Kasumi-1 (cell line): ENCODE measurements at regions not wholly inside any gene's neighbourhood (a gene's known extent, or its start where the extent isn't known, plus 50 kb on each side); places are given as distances from the start of the nearest gene placed in this dataset.

Experiments
- DNase-seq, 2 experiments: peaks; one replicate each; lab custom pipeline; 2025; lab: John Stamatoyannopoulos, UW

DNA sequence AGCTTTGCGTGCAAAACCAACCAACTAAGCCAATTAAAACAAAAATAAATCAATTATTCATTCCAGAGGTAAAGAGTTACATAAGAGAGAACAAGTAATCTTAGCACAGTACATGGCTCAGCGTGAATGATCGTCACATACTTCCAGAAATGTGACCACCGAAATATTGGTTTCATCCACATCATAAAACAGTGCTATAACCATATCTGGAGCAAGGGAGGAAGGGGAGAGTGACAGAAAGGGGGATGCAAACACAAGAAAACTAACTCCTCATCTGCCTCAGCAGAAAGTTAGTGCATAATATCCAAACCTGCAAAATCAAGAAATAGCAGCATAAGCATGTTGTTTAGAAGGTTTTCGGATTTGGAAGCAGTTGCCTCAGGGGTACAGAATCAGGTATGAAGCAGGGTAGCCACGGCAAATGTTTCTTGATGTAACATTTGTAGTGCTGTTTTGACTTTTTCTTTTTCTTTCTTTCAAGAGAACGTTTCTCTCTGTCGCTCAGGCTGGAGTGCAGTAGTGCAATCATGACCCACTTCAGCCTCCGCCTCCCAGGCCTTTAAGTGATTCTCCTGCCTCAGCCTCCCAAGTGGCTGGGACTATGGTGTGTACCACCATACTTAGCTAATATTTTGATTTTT lies 93.9 kb upstream of the EGLN3 start:
- DNase-seq, result no peak

DNA sequence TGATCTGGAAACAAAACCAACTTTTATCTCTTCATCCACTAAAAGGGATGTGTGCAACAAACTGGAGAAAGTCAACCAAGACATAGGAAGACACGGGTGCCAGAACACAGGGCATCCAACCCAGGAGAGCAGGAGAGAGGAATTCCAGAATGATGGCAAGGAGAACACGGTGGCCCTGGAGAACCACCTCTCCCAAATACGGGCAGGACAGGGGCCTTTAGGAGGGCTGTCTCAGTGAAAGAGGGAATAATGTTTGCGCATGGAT lies 93.4 kb upstream of the EGLN3 start:
- no peak for DNase-seq

DNA sequence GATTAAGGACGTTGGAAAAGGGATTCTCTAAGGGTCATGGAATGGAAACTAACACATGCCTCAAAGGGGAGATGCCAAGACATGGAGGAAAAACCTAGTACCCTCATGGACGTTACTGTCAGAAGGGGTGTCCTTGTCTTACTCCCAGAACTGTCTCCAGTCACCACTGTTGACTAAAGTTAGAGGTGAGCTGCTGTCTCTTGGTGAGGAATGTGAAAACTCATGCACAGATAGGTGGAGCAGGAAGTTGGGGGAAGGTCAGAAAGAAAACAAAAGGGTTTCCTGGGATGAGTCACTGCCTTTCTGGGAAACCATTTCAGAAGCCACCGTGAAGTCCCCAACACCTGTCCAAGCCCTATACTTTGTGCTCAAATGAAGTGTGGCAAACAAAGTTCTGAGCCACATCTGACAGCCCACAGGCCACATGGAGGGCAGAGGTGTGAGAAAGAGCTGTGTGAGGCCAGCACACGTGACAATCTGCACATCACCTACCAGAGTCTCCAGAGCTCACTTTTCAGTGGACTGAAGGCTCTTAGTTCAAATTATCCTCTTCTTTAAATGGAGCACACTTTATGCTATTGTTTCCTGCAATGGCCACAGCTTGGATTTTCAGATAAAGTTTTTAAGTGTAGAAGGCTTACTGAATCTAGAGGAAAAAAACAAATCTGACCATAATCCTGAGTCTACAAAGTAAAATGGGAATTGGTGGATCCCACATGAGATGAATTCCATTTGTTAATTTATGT lies 92.9 kb upstream of the EGLN3 start:
- no peak for DNase-seq

DNA sequence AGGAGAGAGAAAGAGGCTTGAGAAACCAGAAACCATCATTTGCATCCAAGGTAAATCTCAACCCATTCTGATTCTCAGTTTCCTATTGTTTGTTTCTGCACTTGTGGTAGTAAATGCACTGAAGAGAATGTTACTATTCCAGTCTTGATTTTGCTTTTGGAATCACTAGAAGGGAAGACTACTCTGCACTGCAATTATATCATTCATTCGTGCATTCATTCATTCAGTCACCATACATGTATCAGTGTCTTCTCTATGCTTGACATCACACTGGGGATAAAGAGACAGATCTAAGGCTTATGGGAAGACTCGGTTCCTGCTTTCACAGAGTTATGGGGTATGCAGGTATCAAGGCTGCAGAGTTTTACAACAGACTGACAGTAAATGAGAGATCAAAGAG lies 90.3 kb upstream of the EGLN3 start:
- no peak for DNase-seq

DNA sequence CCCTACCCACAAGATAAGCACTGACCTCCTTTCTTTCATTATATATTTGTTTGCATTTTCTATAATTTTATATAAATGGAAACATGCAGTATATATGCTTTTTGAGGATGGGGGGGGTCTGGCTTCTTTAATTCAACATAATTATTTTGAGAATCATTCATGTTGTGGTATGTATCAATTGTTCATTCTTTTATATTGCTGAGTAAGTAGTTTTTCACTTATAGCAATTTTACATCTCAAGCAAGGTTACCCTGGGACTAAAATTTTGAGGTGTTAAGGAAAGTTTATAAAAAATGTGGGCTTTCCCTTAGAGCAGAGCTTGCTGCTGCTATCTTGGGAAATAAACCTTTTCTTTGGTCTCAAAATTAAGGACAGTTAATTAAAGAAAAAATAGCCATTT lies 89.9 kb upstream of the EGLN3 start:
- no peak for DNase-seq

DNA sequence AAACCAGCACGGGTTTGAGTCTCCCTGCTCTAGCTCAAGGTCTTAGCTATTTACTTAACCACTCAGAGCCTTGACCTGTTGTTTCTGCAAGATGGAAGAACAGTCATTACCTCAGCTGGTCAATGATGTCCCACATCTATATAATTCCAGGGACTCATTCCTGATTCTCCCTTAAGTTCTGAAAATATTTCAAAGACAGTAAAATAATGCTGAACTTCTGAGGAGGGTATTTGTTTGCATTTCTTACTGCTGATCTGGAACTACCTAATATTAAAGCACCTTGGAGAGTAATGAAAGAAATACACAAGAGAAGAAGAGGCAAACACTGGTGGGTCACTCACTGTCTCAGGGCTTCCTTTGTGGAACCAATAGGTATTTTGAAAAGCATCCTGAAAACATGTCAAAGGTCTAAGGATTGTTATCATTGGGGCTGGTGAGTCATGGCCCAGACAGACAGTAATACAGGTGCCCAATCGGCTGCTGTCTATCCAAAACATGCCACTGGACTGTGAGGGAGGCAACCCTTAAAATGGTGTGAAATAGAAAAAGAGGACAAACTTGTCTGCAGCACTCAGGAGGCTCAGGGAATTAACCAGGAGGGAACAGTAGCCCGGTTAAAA lies 88.7 kb upstream of the EGLN3 start:
- no peak for DNase-seq

DNA sequence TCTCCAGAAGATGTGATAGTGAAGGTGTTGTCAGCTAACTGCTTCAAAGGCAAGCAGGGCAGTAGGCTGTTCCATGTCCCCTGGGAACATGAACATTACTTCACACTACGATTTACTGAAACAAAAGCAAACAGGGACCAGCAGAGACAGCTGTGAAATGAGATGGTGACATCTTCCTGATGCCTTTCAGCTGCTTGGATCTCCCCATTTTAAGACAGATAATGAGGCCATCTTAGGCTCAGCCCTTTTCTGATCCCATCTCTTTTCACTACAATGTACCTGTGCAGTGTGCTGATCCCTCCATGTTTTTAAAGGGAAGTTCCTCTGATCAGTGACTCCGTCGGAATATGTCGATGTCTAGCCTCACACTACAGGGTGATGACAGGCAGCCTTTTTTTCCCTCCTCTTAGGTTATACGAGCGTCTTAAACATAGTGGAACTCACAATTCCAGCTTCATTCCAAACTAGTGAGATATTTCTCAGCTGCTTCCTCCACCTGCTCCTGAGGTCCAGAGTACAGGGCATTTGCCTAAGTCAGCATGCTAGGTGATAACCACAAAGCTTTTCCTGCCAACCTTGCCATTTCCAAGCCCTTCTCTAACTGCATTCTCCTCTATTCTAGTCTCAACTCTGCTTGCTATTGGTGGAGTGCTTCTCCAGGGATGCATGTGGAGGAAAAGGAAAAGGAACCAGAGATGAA lies 87.6 kb upstream of the EGLN3 start:
- DNase-seq, result no peak

DNA sequence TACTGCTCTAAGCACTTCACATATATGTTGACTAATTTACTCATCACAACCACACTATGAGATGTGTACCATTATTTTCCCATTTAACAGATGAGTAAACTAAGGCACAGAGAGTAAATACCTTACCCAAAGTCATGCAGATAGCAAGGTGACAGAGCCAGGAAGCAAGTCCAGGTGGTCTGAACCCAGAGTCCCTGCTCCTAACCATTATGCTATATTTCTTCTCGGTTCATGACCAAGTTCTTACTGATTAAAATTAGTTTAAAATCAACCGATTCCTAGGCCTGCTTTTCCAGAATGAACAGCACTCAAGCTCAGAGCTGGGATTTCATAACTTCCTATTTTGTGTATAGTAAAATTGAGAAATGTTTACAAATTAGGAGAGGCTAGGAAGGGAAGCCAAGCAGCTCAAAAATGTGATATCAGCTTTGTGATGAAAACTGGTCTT lies 85.5 kb upstream of the EGLN3 start:
- DNase-seq, result no peak

DNA sequence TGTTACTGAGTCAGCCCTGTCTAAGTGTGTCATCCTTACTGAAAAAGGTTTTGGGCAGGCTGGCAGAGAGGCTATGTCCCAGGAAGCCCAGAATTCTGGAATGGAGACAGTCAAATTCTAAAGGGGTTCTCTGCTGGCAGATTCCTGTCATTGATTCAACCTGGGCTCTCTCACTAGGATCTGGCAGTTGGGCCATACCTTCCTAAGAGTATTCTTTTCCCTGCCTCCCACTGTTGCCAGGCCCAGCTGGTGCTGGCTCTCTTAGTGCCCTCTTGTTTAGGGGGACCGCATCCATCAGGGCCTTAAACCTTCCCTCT lies 85.0 kb upstream of the EGLN3 start:
- no peak for DNase-seq

DNA sequence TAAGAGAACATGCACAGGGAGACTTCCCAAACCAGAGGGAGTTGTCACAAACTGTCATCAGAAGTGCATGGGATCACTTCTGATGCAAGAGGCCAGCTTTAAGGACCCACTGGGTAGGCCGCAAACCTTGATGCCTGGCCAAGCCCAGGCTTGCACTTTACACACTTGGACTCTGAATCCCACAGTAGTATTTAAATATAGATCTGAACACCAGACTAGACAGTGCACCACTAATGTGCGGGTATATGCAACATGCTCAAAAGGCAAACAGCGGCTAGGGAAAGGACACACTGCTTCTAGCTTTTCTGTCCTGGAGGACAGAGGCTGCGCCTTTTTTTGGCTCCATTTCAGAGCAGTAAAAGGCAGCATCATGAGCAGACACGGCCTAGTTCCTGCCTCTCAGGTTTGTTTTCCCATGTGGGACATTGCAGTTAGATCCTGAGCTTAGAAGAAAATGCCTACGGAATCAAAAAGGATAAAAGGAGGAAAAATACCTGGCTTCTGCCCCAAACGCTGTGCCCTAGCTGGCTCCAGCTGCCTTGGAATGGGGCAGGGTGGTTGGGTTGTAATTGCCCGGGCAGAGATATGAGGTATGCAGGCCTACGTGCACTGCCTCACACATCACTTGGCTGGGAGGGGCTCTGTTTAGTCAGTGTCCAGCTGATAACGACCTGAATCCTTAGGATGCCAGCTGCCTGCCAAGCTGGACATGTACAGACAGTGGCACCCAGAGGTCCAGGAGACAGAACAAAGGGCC lies 84.5 kb upstream of the EGLN3 start:
- DNase-seq, result no peak

DNA sequence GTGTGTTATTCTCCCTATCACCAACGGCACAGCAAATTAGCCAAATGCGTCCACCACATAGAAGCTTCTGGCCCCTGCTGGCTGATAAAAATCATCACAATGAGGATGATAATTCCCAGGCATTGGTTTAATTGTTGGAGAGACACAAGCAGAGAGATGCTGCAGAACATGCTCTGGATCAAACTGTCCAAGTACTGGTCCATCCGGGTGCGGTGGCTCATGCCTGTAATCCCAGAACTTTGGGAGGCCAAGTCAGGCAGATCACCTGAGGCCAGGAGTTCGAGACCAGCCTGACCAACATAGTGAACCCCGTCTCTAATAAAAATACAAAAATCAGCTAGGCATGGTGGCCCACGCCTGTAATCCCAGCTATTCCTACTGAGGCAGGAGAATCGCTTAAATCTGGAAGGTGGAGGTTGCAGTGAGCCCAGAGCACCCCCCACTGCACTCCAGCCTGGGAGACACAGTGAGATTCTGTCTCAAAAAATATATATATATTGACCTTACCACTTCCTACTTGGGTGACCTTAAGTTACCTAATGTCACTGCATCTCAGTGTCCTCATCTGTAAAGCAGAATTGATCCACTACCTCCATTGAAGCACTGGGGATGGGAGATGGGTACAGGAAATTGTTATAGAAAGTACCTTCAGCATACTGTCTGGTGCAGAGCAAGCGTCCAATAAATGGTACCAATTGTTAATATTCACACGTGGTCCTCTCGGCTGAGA lies 83.7 kb upstream of the EGLN3 start:
- DNase-seq, result no peak

DNA sequence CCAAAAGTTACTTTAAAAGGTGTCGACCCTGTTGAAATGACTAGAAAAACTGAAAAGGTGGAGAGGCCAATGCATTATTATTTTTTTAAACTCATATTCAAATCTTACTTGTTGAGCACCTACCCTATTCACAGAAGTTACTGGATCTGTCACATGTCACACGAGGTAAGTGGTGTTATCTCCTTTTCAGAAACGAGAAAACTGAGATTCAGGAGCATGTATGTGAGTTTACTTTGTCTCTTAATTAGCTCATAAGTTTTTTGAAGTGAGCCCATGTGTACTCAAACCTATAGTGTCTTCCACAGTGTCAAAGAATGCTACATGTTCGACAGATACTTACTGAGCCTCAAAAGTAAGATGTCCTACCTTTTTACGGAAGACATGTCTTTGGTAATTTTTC lies 81.8 kb upstream of the EGLN3 start:
- no peak for DNase-seq

DNA sequence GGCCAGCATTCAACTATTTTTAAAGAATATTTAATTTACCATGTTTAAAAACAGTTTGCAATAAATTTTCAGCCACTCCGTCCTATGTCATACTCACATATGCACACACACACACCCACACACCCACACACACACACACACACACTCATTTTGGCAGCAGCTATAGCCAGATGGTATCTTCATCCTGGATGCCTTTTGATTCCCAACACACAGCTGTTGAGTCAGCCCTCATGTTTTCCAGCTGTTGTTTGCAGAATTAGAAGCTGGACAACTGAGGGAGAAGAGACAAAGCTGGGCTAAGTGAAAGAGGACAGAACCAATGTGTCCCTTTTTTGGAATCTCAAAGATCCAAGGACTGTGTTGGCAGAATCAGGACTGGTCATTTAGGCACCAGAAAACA lies 80.0 kb upstream of the EGLN3 start:
- DNase-seq, result no peak

DNA sequence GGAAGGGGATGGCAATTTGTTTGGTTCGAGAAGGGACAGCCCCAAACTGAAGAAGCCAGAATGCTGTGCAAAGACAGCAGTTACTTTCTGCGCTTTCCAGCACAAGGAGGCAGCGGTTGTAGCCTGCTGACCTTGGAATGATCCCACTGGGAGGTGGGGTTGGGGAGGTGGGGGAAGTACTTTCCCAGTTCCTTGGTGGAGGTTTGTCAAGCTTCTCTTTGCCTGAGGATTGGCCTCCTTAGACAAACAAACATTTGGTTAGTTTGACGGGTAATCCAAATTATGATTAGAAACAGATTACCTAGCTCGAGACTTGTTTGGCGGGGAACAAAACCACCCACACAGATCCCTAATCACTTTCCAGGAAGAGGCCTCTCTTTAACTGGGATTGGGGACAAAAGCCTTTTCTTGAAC lies 79.1 kb upstream of the EGLN3 start:
- no peak for DNase-seq

DNA sequence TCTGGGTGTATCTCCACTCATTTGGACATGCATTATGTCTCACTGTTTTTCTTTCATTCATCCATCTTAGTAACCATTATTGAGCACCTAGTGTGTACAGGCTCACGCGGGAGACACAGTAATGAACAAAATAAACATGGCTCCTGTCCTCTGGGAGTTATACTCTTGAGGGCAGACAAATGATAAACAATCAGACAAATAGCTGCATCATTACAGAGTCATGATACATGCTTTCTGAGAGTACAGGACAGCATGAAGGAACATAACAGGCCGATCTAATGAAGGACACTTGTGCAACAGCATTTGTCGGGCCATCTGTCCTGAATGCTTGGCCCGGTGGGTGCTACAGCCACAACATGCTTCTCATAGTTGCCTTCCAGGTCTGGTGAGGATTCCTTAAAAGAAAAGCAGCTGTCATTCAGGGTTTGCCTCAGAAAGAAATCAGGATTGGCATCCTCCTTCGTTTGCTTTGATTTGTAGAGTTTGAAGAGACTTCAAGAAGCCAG lies 77.2 kb upstream of the EGLN3 start:
- no peak for DNase-seq

DNA sequence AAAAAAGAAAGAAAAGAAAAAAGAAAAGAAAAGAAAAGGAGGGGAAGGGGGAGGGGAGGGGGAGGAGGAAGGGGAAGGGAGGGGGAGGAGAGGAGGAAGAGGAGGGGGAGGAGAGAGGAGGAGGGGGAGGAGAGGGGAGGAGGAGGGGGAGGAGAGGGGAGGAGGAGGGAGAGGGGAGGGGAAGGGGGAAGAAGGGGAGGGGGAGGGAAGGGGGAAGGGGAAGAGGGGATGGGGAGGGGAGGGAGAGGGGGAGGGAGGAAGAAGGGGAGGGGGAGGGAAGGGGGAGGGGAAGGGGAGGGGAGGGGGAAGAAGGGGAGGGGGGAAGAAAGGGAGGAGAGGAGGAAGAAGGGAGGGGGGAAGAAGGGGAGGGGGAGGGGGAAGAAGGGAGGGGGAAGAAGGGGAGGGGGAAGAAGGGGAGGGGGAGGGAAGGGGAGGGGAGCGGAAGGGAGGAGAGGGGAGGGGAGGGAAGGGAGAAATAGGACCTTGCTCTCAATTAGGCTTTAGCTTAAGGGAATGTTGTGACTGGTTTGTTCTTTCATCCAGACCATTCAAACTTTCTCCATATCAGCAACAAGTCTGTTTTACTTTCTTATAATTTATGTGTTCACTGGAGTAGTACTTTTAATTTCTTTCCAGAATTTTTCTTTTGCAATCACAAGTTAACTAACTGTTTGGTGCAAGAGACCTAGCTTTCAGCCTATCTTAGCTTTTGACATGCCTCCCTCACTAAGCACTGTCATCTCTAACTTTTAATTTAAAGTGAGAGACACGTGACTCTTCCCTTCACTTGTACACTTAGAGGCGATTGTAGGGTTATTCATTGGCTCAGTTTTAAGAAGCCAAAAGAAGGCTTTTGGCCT lies 76.5 kb upstream of the EGLN3 start:
- no peak for DNase-seq

DNA sequence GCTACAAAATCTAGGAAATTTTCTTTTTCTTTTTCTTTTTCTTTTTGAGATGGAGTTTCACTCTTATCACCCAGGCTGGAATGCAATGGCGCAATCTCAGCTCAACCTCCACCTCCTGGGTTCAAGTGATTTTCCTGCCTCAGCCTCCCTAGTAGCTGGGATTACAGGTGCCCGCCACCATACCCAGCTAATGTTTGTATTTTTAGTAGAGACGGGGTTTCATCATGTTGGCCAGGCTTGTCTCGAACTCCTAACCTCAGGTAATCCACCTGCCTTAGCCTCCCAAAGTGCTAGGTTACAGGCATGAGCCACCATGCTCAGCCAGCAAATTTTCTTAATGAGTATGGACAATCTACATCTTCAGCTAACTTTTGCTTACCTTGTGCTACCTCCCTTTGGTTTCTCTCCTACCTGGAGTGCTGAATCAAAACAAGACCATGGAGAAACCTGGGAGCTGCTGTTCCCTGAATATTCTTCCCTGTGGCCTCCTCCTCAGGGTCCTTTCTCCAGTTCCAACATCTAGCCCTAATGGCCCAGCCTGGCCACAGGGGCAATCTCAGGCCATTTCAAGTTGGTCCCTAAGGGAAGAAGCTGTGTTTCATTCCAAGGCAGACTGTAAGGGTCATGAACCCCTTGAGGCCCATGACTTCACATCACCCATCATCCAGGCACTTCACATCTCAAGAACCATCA lies 74.6 kb upstream of the EGLN3 start:
- no peak for DNase-seq

DNA sequence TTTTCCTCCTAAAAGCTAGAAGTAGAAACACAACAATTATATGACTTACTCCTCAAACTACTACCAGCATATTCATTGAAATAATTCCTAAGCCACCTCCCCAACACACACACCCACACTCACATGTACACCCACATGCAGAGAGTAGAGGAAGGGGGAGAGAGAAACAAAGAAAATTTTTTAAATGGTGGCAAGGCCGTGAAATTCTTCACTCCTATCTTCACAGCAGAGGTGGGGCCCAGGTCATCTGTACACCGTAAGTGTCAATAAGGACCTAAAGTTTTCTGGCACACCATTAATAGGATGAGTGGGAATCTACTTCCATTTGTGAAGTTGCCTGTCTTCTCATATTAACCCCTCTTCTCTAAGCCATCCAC lies 73.9 kb upstream of the EGLN3 start:
- DNase-seq, result no peak

DNA sequence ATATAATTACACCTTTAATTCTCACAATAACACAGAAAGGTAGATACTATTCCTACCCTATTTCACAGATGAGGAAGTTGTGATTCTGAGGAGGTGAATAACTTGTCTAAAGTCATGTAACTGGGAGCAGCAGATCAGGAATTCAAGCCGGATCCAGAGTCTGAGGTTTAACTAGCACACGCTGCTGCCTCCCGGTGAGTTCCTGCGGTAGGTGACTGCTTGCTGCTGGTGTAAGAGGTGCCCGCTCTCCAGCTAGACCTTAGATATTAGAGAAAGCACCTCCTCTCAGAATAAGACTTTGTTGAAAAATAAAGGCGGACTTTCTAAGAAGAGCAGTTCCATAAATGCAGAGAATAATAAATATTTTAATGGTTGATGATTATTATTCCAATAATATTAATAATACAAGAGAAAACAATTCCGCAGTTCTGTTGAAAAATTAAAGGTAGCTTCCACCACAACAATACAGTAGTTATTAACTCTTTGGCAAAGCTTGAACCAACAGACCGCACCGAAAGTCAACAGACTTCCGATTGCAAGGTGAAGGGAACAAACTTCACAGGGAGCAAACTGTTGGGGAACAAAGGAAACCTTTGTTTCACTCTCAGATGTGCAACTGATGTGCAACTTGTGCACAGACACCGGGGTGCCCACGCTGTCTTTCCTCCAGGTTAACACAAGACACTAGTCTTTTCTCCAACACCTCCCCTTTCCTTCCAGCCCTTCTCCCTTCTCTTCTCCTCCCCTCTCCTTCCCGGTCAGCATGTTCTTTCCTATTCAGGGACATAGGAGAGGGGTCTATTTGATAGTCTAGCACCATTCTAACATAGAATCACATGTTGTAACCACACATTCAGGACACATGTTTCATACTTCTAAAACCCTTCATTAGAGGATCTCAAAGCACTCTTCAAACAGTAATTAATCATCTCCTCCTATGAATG lies 73.2 kb upstream of the EGLN3 start:
- DNase-seq, result no peak
